CD1c-positive myeloid dendritic cell (primary cell): ENCODE measurements at regions not wholly inside any gene's neighbourhood (a gene's known extent, or its start where the extent isn't known, plus 50 kb on each side); places are given as distances from the start of the nearest gene placed in this dataset.
"Not testable (repeated sequence)": the region's sequence is repeated elsewhere in the genome, so short reads cannot be mapped to it uniquely, and the experiment has no call there.

Experiments
- DNase-seq: peaks from one replicate; pipeline ENCODE4 v3.0.0-alpha.2; 2016; ENCODE audit errors: extremely low spot score

- DNase-seq, result no peak
Measured at GRCh38 chr11:21930408-21930807, 262.5 kb upstream of the ANO5 start.

- DNase-seq, result no peak
Measured at GRCh38 chr11:21931436-21932101, 261.3 kb upstream of the ANO5 start.

- no peak for DNase-seq
Measured at GRCh38 chr11:21933095-21933494, 259.8 kb upstream of the ANO5 start.

- no peak for DNase-seq
Measured at GRCh38 chr11:21944577-21944976, 248.3 kb upstream of the ANO5 start.

- DNase-seq, result no peak
Measured at GRCh38 chr11:21948876-21949275, 244.0 kb upstream of the ANO5 start.

- DNase-seq, result no peak
Measured at GRCh38 chr11:21949763-21950413, 243.0 kb upstream of the ANO5 start.

GRCh38 chr11:21963013-21963412 is 229.9 kb upstream of the ANO5 start:
- no peak for DNase-seq

- DNase-seq, result no peak
Measured at GRCh38 chr11:21965221-21965620, 227.7 kb upstream of the ANO5 start.

GRCh38 chr11:21968702-21969101 is 224.2 kb upstream of the ANO5 start:
- no peak for DNase-seq

- DNase-seq, result no peak
Measured at GRCh38 chr11:21969841-21970240, 223.0 kb upstream of the ANO5 start.

GRCh38 chr11:21975242-21975641 is 217.6 kb upstream of the ANO5 start:
- DNase-seq, result no peak

- DNase-seq, result no peak
Measured at GRCh38 chr11:21976210-21976609, 216.7 kb upstream of the ANO5 start.

GRCh38 chr11:21983431-21983830 is 209.5 kb upstream of the ANO5 start:
- DNase-seq, result no peak

GRCh38 chr11:21986361-21986760 is 206.5 kb upstream of the ANO5 start:
- no peak for DNase-seq

GRCh38 chr11:21987261-21987660 is 205.6 kb upstream of the ANO5 start:
- no peak for DNase-seq

GRCh38 chr11:21988477-21988876 is 204.4 kb upstream of the ANO5 start:
- no peak for DNase-seq

- DNase-seq, result not testable (repeated sequence)
Measured at GRCh38 chr11:22001803-22002202, 191.1 kb upstream of the ANO5 start.

GRCh38 chr11:22006901-22007300 is 186.0 kb upstream of the ANO5 start:
- no peak for DNase-seq

- DNase-seq, result no peak
Measured at GRCh38 chr11:22031791-22032190, 161.1 kb upstream of the ANO5 start.

GRCh38 chr11:22037505-22037904 is 155.4 kb upstream of the ANO5 start:
- DNase-seq, result no peak

GRCh38 chr11:22041039-22041438 is 151.8 kb upstream of the ANO5 start:
- no peak for DNase-seq

- no peak for DNase-seq
Measured at GRCh38 chr11:22042081-22042480, 150.8 kb upstream of the ANO5 start.

GRCh38 chr11:22044126-22044525 is 148.8 kb upstream of the ANO5 start:
- no peak for DNase-seq

GRCh38 chr11:22049276-22049675 is 143.6 kb upstream of the ANO5 start:
- DNase-seq, result no peak
